Calu3 (cell line): ENCODE measurements at regions not wholly inside any gene's neighbourhood (a gene's known extent, or its start where the extent isn't known, plus 50 kb on each side); places are given as distances from the start of the nearest gene placed in this dataset.

Source experiments
- BruUV-seq: library from RNA; stranded (reverse); fragments of 400-500 nt; replicated peaks from 2 replicates; lab custom pipeline; 2021; lab: Mats Ljungman, UMichigan
- CTCF ChIA-PET: fragments of 300-600 bp; sonication (Branson Sonifier 250); formaldehyde crosslinking; loops from one replicate; lab custom pipeline; 2022; ENCODE audit warnings: antibody characterized with exemption; lab: Charles Lee
- DNase-seq: peaks from one replicate; pipeline ENCODE4 v3.0.0; 2022
- H3K27ac Mint-ChIP-seq: one replicate; pipeline ENCODE4 v1.8.0; 2022; ENCODE audit warnings: mixed read lengths; ENCODE audit not compliant: unreplicated experiment
- H3K27me3 Mint-ChIP-seq: one replicate; pipeline ENCODE4 v1.8.0; 2022; ENCODE audit warnings: mixed read lengths; ENCODE audit not compliant: unreplicated experiment
- H3K36me3 Mint-ChIP-seq: one replicate; pipeline ENCODE4 v1.8.0; 2022; ENCODE audit warnings: mild to moderate bottlenecking, moderate library complexity, mixed read lengths; ENCODE audit not compliant: insufficient read depth, unreplicated experiment
- H3K4me1 Mint-ChIP-seq: one replicate; pipeline ENCODE4 v1.8.0; 2022; ENCODE audit warnings: mild to moderate bottlenecking, low read depth, mixed read lengths; ENCODE audit not compliant: unreplicated experiment
- H3K4me3 Mint-ChIP-seq: one replicate; pipeline ENCODE4 v1.8.0; 2022; ENCODE audit warnings: mild to moderate bottlenecking, low read depth, moderate library complexity, mixed read lengths; ENCODE audit not compliant: unreplicated experiment
- H3K9me3 Mint-ChIP-seq: one replicate; pipeline ENCODE4 v1.8.0; 2022; ENCODE audit warnings: low read depth, mixed read lengths; ENCODE audit not compliant: unreplicated experiment
- intact Hi-C: fragments of 100-400 bp; cut with micrococcal nuclease; formaldehyde crosslinking; loops from one replicate; pipeline ENCODE4 v1.10.0; 2022; ENCODE audit not compliant: unreplicated experiment
- TF ChIP-seq, protein P1 (sequence below): fragments of 200-600 bp; IDR thresholded peaks from one replicate; pipeline ENCODE4 v1.8.0; 2022; ENCODE audit warnings: antibody characterized with exemption; ENCODE audit not compliant: unreplicated experiment

DNA sequence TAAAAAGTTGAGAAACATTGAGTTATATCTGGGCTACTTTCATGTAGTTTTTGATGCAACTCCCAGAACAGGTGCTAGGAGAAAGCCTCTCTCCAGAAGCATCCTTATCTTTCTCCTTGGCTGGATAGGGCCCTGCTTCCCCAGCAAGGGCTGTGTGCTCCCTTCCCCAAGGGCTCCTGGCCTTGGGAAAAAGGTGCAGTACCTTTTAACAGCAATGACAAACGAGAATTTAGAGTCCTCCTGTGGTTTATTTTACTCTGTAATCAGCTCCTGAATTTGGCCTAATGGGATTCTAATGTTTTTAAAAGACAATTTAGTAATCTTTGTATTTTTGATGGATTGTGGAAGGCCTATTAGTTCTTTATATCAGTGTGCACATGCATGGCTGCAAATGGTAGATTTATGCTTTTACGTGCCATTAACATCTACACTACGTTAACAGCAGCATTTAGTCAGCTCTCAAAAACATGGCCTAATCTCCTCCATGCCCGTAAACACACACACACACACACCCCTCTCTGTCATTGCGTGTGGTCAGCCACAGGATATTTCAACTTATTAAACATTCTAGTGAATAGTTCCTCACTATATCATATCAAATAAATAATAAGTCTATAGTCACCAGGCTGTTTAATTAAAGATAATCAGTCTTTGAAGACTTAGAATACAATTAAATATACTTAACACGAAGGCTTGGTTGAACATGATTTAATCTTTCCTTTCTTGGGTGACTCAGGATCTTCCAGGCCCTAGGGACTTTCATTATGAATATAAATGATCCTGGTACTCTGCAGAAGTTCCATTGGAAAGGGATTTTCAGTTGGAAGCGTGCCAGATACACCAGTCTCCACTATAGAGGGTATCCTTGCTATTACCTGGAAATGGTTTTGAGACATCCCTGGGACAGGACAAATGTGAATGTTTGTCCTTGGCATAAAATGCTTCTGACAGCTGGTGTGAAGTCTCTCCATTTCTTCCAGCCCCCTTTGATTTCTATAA is 181.4 kb upstream of the PWP1 start:
- peaks cover 48% of the 10 kb centered on the region for H3K27me3 Mint-ChIP-seq
- no peak overlapping the region for H3K27ac Mint-ChIP-seq
- peaks cover 3% of the 10 kb centered on the region for H3K9me3 Mint-ChIP-seq
- H3K4me3 Mint-ChIP-seq: no peak overlapping the region
- H3K4me1 Mint-ChIP-seq: no peaks in the 10 kb centered on the region
- TF ChIP-seq, protein P1, sequence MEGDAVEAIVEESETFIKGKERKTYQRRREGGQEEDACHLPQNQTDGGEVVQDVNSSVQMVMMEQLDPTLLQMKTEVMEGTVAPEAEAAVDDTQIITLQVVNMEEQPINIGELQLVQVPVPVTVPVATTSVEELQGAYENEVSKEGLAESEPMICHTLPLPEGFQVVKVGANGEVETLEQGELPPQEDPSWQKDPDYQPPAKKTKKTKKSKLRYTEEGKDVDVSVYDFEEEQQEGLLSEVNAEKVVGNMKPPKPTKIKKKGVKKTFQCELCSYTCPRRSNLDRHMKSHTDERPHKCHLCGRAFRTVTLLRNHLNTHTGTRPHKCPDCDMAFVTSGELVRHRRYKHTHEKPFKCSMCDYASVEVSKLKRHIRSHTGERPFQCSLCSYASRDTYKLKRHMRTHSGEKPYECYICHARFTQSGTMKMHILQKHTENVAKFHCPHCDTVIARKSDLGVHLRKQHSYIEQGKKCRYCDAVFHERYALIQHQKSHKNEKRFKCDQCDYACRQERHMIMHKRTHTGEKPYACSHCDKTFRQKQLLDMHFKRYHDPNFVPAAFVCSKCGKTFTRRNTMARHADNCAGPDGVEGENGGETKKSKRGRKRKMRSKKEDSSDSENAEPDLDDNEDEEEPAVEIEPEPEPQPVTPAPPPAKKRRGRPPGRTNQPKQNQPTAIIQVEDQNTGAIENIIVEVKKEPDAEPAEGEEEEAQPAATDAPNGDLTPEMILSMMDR: no peak
- CTCF ChIA-PET: no interaction called here
- no peak for DNase-seq
- BruUV-seq: no TSS peak
- intact Hi-C loops: no loop called here
- H3K36me3 Mint-ChIP-seq: no peaks in the 10 kb centered on the region

DNA sequence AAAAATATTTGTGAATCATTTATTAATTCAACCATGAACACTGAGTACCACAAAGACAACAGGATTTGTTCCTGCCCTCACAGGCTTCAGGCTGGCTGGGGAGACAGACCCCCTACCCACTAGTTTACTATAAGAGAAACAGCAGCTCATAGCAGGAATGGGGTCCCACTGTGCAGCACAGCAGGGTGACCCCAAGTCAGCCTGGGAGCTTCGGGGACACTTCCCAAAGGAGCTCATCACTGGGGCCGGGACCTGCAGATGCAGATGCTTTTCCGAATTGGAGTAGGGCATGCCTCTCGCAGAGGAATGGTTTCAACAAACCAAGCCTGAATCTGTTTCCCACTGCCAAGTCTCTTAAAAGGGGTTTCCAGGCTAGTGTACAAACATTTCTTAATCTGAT is 176.2 kb upstream of the PWP1 start:
- BruUV-seq: no TSS peak
- Mint-ChIP-seq H3K27me3 (peaks cover 68% of the 10 kb centered on the region), H3K4me3 (no peak overlapping the region), H3K27ac (no peak overlapping the region), H3K4me1 (no peaks in the 10 kb centered on the region), H3K36me3 (no peaks in the 10 kb centered on the region), H3K9me3 (peaks cover 3% of the 10 kb centered on the region)
- CTCF ChIA-PET: no interaction called here
- intact Hi-C loops: no loop called here
- DNase-seq: no peak
- TF ChIP-seq, protein P1: no peak

DNA sequence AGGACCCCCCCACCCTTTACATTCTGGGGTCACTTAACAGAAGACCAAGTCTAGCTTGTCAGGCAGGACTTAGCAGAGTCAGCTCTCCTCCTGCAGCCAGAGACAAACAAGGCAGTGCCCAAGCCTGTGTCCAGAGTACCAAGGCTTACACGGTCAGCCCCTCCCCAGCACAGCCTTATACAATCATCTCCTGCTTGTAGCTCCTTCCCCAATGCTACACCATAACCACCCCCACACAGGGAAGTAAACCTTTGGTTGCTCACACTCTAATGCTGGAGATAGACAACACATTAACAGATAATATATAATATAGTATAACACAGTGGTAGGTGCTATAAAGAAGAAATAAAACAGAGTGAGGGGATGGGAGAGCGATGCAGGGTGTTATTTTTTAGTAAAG is 175.4 kb upstream of the PWP1 start:
- Mint-ChIP-seq H3K27ac (no peak overlapping the region), H3K27me3 (peaks cover 68% of the 10 kb centered on the region), H3K9me3 (peaks cover 3% of the 10 kb centered on the region), H3K4me3 (no peak overlapping the region), H3K4me1 (no peaks in the 10 kb centered on the region), H3K36me3 (no peaks in the 10 kb centered on the region)
- no peak for DNase-seq
- no TSS peak for BruUV-seq
- CTCF ChIA-PET: no interaction called here
- intact Hi-C loops: no loop called here
- TF ChIP-seq, protein P1: no peak

DNA sequence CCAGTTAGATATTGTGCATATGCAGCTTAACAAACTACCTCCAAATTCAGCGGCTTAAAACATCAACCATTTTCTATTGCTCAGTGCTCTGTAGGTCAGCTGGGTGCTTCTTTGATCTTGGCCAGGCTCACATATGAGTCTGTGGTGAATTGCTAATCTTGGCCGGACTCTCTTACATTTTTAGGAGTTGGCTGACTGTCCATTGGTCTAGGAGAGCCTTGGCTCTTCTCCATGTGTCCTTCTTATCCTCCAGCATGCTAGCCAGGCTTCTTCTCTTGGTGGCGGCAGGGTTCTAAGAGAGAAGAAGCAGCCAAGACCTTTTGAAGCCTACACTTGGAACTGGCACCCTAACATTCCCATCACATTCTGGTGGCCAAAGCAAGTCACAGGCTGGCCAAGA is 174.3 kb upstream of the PWP1 start:
- no peaks in the 10 kb centered on the region for H3K4me1 Mint-ChIP-seq
- DNase-seq: no peak
- intact Hi-C loops: no loop called here
- H3K36me3 Mint-ChIP-seq: no peaks in the 10 kb centered on the region
- CTCF ChIA-PET: no interaction called here
- H3K4me3 Mint-ChIP-seq: no peak overlapping the region
- H3K27ac Mint-ChIP-seq: no peak overlapping the region
- TF ChIP-seq, protein P1: no peak
- peaks cover 3% of the 10 kb centered on the region for H3K9me3 Mint-ChIP-seq
- no TSS peak for BruUV-seq
- H3K27me3 Mint-ChIP-seq: peaks cover 65% of the 10 kb centered on the region
